ENCODE measurements at regions not wholly inside any gene's neighbourhood (a gene's known extent, or its start where the extent isn't known, plus 50 kb on each side); places are given as distances from the start of the nearest gene placed in this dataset.

- no peak for TF ChIP-seq POLR2A (IDR thresholded peaks at IDR 0.05)
- TF ChIP-seq CTCF (IDR thresholded peaks at IDR 0.05): no peak
- no peak for DNase-seq
These were observed 2041.4 kb upstream of the LRRTM1 start for GRCh38 chr2:82345910-82346309.

GRCh38 chr2:82344670-82345069, 2040.1 kb upstream of the LRRTM1 start:
- no peak overlapping the region for H3K4me3 ChIP-seq
- TF ChIP-seq CTCF (IDR thresholded peaks at IDR 0.05) (no peak), POLR2A (IDR thresholded peaks at IDR 0.05) (no peak)
- no peaks in the 10 kb centered on the region for H3K36me3 ChIP-seq (ENCODE audit: low read depth, missing control alignments)
- intact Hi-C loops (cut with DNase I; ENCODE audit: low total_unique reads): no loop called here
- H3K27me3 ChIP-seq: no peaks in the 10 kb centered on the region
- no peak overlapping the region for H3K27ac ChIP-seq
- no peaks in the 10 kb centered on the region for H3K9me3 ChIP-seq
- H3K4me1 ChIP-seq: no peaks in the 10 kb centered on the region
- DNase-seq: no peak
- 91 to 97% methylated on average over 3 of the region's 3 CpGs for WGBS, 2 donors

More at GRCh38 chr2:82345910-82346309, 2041.4 kb upstream of the LRRTM1 start:
- intact Hi-C loops (cut with DNase I; ENCODE audit: low total_unique reads): no loop called here
- H3K9me3 ChIP-seq: no peaks in the 10 kb centered on the region
- 72 to 79% methylated on average over 1 of the region's 1 CpG for WGBS, 2 donors
- no peak overlapping the region for H3K4me3 ChIP-seq
- no peak overlapping the region for H3K27ac ChIP-seq
- H3K4me1 ChIP-seq: no peaks in the 10 kb centered on the region
- no peaks in the 10 kb centered on the region for H3K36me3 ChIP-seq (ENCODE audit: low read depth, missing control alignments)
- H3K27me3 ChIP-seq: no peaks in the 10 kb centered on the region

- Histone ChIP-seq H3K4me1 (no peaks in the 10 kb centered on the region), H3K27me3 (no peaks in the 10 kb centered on the region), H3K4me3 (no peak overlapping the region), H3K27ac (no peak overlapping the region), H3K36me3 (ENCODE audit: low read depth, missing control alignments) (no peaks in the 10 kb centered on the region), H3K9me3 (no peaks in the 10 kb centered on the region)
- intact Hi-C loops (cut with DNase I; ENCODE audit: low total_unique reads): no loop called here
- TF ChIP-seq CTCF (IDR thresholded peaks at IDR 0.05): no peak
- no peak for TF ChIP-seq POLR2A (IDR thresholded peaks at IDR 0.05)
- 86 to 95% methylated on average over 3 of the region's 3 CpGs for WGBS, 2 donors
- no peak for DNase-seq
These were observed 2037.8 kb upstream of the LRRTM1 start for GRCh38 chr2:82342356-82342755.

- DNase-seq: no peak
- no peaks in the 10 kb centered on the region for H3K36me3 ChIP-seq (ENCODE audit: low read depth, missing control alignments)
- TF ChIP-seq POLR2A (IDR thresholded peaks at IDR 0.05): no peak
- H3K9me3 ChIP-seq: no peaks in the 10 kb centered on the region
- H3K4me3 ChIP-seq: no peak overlapping the region
- no peaks in the 10 kb centered on the region for H3K4me1 ChIP-seq
- WGBS, 2 donors: 60 to 65% methylated on average over 2 of the region's 2 CpGs
- H3K27ac ChIP-seq: no peak overlapping the region
- H3K27me3 ChIP-seq: no peaks in the 10 kb centered on the region
- intact Hi-C loops (cut with DNase I; ENCODE audit: low total_unique reads): no loop called here
These were observed 2036.1 kb upstream of the LRRTM1 start for GRCh38 chr2:82340578-82341053.

GRCh38 chr2:82339805-82340204, 2035.3 kb upstream of the LRRTM1 start:
- no peaks in the 10 kb centered on the region for H3K27me3 ChIP-seq
- 85 to 96% methylated on average over 2 of the region's 2 CpGs for WGBS, 2 donors
- no peaks in the 10 kb centered on the region for H3K36me3 ChIP-seq (ENCODE audit: low read depth, missing control alignments)
- DNase-seq: no peak
- intact Hi-C loops (cut with DNase I; ENCODE audit: low total_unique reads): no loop called here
- no peak overlapping the region for H3K4me3 ChIP-seq
- H3K9me3 ChIP-seq: no peaks in the 10 kb centered on the region
- no peaks in the 10 kb centered on the region for H3K4me1 ChIP-seq
- H3K27ac ChIP-seq: no peak overlapping the region
- no peak for TF ChIP-seq CTCF (IDR thresholded peaks at IDR 0.05)

Data from testis (tissue), 2 donors.